Lower leg skin (tissue), 3 donors: ENCODE measurements at regions not wholly inside any gene's neighbourhood (a gene's known extent, or its start where the extent isn't known, plus 50 kb on each side); places are given as distances from the start of the nearest gene placed in this dataset.

Source experiments
- POLR2A ChIP-seq, 2 donors: fragments of 450-650 bp; IDR thresholded peaks; one replicate each; pipeline ENCODE4 v1.6.1; 2016 to 2017; ENCODE audit warnings: antibody characterized with exemption in 2 of 2, mild to moderate bottlenecking in 1 of 2, moderate library complexity in 1 of 2
- TF ChIP-seq, protein P1 (sequence below), 3 donors: fragments of 450-650 bp; IDR thresholded peaks; one replicate each; pipeline ENCODE4 v1.5.1; 2016; ENCODE audit warnings: antibody characterized with exemption in 3 of 3, mild to moderate bottlenecking in 3 of 3, moderate library complexity in 2 of 3

DNA sequence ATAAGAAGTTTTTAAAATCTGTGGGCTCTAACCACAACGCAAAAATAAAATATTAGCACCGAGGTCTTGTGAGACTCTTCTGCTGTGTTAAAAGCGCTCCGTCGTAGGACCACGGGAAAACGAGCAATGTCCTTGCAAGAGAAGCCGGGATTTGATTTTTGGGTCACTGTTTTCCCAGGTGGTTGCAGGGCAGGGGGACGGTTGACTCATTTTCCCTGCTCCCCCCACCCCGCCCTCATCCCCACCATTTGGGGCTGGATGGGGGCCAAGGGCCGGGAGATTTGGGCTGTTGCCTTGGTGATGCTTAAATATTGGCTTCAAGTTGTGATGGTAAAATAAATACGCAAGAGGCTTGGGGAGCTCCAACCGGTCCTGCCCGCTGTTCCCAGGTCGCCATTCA is 67.6 kb upstream of the SLC25A33 start:
- no peak for TF ChIP-seq POLR2A (IDR thresholded peaks at IDR 0.05)
- TF ChIP-seq, protein P1, sequence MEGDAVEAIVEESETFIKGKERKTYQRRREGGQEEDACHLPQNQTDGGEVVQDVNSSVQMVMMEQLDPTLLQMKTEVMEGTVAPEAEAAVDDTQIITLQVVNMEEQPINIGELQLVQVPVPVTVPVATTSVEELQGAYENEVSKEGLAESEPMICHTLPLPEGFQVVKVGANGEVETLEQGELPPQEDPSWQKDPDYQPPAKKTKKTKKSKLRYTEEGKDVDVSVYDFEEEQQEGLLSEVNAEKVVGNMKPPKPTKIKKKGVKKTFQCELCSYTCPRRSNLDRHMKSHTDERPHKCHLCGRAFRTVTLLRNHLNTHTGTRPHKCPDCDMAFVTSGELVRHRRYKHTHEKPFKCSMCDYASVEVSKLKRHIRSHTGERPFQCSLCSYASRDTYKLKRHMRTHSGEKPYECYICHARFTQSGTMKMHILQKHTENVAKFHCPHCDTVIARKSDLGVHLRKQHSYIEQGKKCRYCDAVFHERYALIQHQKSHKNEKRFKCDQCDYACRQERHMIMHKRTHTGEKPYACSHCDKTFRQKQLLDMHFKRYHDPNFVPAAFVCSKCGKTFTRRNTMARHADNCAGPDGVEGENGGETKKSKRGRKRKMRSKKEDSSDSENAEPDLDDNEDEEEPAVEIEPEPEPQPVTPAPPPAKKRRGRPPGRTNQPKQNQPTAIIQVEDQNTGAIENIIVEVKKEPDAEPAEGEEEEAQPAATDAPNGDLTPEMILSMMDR (IDR thresholded peaks at IDR 0.05), result no peak
